Urothelium cell line (cell line): ENCODE measurements at regions not wholly inside any gene's neighbourhood (a gene's known extent, or its start where the extent isn't known, plus 50 kb on each side); places are given as distances from the start of the nearest gene placed in this dataset.

ENCODE experiments used
- DNase-seq: peaks from one replicate; pipeline ENCODE4 v3.0.0; 2011; ENCODE audit warnings: low spot score, mixed read lengths
- FAIRE-seq: peaks from 2 replicates; lab custom pipeline; 2011; peaks lifted over from hg19 to GRCh38; lab: Jason Lieb, UNC

DNA sequence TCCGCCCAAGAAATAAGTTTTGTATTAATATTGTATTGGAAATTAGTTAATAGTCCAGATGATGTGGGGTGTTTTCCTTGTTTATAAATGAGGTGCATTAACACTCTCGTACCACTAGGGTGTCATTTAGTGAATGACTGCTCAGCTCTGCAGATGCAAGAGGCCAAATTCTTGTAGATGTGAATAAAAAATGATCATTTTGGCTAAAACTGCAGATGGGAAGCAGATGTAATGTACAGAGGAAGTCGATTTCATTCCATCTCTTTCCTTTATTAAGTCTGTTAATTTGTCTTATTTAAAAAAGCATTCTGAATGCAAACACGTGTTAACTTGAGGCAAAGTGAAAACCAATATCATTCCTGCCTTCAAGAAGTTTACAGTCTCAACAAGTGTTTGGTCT lies 108.1 kb downstream of the DHX15 start:
- DNase-seq, result peak; percentile 9
- no peak for FAIRE-seq

DNA sequence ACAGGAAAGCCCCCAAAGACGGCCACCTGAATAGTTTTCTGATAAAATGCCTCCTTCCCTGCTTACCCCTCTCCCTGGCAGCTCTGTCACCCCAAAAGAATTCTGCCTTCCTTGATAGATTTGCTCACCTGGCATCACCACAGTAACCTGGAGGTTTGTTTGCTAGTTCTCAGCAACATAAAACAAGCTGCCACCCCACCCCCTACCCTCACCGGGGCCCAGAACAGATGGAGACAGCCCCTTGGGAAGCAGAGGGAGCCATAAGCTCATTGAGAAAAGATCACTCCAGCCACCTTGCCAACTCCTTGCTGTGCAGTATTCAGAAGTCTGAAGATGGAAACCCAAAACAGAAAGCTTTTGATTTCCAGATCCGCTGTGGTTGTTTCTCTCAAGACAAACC lies 108.6 kb downstream of the DHX15 start:
- no peak for DNase-seq
- FAIRE-seq, result no peak

DNA sequence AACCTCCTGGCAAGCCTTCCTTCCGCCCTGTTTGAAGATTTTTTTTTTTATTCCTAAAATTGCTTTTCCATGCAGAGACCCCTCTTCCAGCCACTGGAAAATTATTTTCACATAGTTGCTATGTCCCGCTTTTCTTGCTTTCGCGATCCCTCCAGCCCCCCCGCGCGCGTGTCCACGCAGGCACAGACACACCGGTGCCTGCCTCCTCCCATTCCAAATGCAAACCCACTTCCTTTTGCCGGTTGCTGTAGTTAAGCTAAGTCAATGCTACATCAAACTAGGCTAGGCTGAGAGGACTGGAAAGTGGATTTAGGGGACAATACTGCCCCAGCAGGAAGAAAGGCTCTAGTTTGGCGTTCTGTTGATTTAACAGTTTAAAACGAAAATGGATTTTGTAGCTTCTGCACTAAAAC lies 111.0 kb downstream of the DHX15 start:
- peak; percentile 33 for DNase-seq
- no peak for FAIRE-seq

DNA sequence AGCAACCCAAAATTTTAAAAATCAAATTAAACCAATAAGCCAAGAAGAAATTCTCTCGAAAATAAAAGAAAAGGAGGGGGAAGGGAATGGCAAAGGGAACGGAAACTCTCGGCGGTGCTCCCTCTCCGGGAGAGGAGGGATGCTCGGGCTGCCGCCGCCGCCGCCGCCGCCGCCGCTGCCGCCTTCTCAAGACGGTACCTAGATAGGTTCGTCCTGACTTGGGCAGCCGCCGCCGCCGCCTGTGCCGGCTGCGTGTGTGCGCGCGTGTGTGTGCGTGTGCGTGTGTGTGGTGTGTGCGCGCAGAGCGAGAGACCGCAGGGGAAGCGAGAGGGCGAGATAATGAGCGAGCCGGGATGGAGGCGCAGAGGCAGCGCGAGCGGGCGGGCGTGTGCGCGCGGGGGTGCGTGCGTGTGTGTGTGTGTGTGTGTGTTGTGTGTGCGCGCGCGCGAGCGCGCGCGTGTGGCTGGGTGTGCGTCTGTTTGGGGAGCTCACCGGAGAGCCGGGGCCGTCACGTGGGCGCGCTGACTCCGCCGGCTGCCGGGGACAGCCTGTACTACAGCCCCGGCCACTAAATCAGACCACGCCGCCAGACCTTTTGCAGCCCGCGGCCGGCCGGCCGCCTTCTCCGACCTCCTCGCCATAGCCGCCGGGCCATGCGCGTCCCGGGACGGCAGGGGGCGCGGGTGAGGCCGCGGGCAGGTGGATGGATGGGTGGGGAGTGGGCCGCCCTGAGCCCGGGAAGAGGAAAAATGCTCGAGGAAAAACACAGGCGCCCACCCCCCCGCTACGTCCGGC lies 111.6 kb downstream of the DHX15 start:
- FAIRE-seq (peak; percentile 80), DNase-seq (peak; percentile 75)

DNA sequence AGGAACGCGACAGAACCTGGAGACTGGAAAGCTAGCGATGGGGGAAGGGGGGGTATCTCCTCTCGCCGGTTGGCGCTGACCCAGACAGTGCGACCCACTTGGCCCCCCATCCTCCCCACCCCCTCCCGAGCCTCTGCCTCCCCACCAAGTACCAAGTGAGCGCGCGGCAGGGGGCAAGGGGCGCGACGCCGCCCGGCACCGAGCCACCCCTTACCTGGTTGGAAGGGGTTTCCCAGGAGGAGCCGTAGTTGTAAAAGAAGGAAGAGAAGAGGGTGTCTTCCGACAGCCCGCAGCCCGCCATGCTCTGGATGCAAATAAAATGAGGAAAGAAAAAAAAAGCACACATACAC lies 112.2 kb downstream of the DHX15 start:
- DNase-seq (no peak), FAIRE-seq (no peak)

DNA sequence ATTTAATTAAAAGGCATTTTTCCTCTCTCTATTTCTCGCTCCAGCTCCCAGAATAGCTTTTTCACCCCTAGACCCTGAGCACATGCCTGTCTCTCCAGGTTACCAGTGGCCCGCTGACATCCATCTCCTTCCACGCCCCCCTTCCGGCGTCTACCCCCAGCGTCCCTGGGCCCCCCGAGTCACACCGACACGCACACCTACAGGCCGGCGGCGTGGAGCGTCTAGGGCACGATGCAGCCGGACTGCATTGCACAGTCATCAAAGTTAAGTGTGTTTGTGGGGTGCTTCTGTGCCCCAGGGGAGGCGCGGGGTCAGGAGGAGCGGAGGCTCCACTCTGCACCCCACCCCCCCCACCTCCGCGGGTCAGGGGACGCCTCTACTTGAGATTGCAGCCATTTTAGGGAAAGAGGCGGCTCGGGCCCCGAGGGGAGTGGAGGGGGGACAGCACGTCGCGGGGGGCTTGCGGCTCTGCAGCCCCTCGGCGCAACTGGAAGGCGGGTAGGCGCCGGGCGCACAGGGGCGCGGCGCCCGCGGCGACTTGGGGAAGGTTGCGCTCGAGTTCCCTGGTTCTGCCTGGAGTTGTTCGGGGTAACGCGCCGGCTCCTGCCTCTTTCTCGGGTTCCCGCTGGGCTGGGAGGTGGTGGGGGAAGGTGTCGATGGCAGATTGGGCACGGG lies 112.7 kb downstream of the DHX15 start:
- DNase-seq, result peak; percentile 7
- no peak for FAIRE-seq

DNA sequence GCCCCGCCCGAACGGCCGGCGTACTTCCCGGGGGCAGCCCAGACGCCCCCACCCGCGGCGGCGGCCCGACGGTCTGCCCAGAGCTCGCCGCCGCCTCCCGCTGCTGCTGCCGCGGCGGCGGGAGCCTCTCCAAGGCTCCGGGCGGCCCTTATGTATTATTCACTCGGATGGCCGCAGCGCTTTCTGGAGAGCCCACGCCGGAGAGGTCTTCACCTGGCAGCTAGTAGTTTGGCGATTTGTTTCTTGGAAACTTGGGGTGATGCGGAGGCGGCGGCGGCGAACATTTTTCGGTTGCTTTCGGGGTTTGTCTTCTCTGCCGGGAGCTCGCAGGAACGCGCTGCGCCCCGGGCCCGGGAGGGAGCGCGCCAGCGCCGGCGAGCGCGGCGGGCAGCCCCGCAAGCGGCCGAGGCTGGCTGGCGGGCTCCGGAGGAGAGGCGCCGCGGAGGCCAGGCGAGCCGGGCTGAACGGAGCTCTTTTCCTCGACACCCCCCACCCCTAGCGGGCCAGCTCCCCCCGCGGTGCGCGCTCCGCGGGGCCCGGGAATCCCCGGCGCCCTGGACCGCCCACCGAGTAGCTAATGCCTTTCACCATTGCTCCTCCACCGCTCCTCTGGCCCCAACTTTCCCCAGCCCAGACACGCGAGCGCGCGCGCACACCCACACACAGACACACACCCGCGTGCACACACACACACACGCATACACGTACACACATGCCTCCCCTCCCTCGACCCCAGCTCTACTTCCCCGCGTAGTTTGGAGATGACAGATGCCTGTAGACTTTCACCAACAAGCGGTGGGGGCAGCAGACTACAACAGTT lies 113.5 kb downstream of the DHX15 start:
- no peak for FAIRE-seq
- DNase-seq, result peak; percentile 19

DNA sequence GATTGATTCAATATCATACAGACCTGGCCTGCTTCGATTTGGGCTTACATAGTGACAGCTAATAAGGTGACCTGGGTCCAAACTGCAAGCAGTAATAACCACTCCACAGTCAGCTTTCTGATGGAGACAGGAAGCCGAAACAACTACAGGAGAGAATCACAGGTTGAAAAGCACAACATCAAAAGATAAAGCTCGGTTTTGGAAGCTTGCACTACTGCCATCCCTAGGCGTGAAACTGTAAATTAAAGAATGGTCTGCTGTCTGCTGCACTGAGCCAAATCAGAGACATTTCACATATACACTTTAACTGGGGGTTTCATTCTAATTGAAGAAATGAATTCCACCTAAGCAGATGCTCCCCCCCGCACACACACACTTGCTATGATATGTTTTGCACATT lies 116.3 kb downstream of the DHX15 start:
- DNase-seq (no peak), FAIRE-seq (no peak)

DNA sequence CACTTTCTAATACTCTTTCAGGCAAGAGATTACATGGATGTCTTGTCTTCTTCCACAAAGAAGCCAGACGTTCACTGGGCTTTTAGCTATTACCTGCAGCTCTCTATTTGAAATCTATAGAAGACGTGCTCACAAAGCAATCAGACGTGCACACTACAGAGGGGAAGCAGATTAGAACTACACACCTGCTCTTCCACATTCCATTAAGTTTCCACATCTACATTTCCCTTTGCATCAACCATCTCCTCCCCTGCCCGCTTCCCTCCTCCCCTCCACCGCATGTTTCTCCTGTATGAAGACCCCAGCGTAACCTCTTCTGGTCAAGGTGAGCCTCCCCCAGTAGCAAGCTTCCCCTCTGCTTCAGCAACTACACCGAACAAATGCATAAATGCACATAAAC lies 119.8 kb downstream of the DHX15 start:
- FAIRE-seq (no peak), DNase-seq (no peak)

DNA sequence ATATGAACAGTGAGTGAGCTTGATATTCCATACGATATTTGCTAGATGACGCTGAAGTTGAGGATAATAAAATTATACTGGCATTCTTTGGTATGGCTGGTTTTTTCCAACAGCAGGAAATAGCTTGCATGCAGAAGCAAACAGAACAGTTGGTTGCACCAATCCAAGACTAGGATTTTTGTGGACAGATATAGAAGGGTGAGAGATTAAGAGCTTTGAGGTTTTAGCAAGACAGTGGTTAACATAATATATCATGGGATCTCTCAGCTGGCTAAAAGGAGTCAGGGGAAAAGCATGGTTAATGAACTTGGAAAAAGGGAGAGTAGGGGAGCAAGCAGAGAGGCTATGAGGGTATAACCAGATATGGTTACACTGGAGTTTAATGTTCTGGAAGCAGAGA lies 127.9 kb downstream of the DHX15 start:
- DNase-seq (no peak), FAIRE-seq (no peak)

DNA sequence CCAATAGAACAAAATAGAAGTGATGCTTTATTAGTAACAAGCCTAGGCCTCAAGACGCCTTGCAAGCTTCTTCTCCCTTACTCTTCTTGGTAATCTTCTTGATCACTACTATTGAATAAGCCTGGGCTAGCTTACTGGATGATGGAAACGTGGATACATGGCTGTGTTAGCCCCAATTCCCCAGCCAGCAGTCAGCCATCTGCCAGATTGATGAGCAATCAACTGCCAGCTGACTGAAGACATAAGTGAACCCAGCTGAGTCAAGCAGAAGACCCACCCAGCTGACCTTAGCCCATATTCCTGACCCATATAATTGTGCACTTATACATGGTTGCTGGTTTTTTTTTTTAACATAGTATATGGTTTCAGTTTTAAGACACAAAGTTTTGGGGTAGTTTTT lies 130.4 kb downstream of the DHX15 start:
- DNase-seq (no peak), FAIRE-seq (no peak)

DNA sequence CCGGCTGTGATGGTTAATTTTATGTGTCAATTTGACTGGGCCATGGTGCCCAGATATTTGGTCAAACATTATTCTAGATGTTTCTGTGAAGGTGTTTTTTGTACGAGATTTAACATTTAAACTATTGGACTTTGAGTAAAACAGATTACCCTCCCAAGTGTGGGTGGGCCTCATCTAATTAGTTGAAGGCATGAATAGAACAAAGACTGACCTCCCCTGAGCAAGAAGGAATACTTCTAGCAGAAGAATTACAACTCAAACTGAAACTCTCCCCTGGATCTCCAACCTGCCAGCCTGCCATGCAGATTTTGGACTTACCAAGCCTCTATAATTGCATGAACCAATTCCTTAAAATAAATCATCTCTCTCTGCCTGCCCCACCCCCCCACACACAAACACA lies 132.5 kb downstream of the DHX15 start:
- FAIRE-seq (no peak), DNase-seq (no peak)

DNA sequence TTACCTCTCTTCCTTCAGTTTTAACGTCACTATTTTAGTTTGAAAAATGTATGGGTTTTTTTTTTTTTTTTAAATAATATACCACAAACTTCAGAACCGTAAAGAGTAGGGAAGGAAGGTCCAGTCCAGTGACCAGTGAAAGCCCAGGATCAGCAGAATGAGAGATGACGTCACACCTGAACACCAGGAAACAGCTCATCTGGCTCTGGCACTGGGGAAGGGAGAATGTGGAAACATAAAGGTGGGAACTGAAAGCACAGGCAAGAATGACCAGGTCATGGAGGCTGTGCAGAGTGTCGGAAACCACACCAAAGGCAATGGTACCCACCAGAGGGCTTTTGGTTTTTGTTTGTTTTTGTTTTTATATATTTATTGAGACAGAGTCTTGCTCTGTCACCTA lies 141.2 kb downstream of the DHX15 start:
- DNase-seq (no peak), FAIRE-seq (no peak)

DNA sequence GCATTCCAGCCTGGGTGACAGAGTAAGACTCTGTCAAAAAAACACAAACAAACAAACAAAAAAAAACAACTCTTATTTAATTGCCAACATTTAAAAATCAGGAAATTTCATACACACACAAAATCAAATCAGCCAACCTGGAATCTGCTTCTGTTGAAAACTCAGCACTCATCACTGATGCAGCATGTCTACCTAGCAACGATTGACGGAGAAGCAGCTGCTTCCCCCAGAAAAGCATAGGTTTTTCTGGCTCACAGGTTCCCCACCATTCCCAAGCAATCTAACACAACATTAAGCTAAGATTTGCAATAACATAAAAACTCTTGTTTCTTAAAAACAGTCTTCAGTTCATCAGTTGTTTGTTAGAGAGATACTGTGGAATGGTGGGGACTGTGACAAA lies 143.6 kb downstream of the DHX15 start:
- FAIRE-seq, result no peak

DNA sequence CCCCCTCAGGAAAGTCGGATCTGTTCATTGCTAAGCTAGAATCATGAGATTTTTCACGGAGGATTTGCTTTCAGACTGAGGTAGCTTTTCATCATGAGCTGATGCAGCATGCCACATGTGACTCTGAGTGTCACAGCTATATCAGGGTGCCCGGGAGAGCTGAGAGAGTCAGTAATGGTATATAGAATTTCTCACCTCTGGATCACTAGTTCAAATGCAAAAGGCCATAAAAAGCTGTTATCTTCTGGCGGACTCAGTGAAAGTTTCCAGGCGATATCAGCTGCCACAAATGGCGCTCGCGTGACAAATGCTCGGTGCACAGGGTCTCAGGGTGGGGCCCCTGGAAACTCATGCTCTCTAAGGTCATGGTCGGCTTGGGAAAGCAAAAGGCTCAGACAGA lies 150.1 kb downstream of the DHX15 start:
- DNase-seq, result no peak
- FAIRE-seq, result no peak

More for the DNA sequence above, 143.6 kb downstream of the DHX15 start:
- DNase-seq, result no peak

DNA sequence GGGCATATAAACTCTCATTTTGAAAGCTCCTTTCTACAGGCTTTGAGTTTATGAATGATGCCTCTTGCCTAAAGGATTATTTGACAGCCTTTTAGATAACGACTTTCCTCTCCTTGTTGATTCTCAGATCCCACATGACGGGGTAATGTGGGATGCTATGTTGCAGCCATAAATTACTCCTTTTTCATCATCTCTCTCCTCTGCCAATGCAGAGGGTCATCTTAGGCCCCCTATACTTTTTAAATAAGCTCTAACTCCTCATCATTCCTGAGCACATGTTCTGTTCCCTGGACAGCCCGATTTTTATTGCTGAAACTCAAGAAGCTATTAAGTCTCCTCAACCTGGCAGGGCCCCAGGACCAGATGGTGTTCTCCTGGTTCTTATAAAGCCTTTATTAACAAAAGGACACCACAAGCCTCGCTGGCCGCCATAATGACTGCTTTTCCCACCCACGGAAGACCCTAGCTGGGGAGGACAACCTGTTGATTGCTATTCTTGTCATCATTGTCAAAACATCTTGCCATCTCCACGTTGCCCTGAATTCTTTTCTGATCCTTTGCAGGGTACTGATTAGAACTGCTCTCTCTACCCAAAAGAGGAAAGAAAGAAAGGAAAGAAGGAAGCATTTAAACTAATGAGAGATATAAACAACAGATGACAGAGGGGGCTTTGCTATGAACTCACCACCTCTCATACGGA lies 150.7 kb downstream of the DHX15 start:
- DNase-seq (no peak), FAIRE-seq (no peak)

DNA sequence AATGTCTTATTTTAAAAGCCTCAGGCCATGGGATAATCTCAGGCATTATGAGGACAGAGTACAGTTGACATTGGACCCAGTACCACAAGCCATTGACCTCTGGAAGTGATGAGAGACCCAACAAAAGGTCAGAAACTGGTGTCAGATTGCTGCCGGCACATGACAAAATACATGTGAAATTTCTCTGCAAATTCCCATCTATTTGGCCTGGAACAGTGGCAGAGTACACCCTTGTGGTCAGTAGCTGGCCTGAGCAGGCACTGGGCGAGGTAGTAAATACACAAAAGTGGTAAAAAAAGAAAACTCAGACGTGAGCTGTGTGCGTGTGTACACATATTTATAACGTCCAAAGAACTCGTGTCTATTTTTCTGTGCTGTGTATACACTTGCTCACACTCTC lies 155.5 kb downstream of the DHX15 start:
- FAIRE-seq (no peak), DNase-seq (no peak)

DNA sequence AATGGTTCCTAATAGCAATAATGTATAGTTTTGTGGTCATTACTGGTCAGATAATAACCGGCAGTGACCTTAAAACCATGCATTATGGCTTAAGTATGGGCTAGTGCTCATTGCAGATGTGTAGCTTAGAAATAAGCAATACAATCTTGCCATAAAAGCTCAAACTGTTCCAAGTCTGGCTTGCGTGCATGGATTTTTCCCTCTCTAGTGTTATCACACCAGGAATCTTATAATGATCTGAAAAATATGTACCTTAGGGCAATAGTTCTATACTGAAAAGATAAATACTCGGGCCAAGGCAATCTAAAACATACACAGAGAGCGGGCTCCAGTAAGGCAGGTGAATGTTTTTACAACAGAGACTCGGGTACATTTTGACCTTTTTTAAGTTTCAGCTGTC lies 157.8 kb downstream of the DHX15 start:
- no peak for DNase-seq
- no peak for FAIRE-seq

DNA sequence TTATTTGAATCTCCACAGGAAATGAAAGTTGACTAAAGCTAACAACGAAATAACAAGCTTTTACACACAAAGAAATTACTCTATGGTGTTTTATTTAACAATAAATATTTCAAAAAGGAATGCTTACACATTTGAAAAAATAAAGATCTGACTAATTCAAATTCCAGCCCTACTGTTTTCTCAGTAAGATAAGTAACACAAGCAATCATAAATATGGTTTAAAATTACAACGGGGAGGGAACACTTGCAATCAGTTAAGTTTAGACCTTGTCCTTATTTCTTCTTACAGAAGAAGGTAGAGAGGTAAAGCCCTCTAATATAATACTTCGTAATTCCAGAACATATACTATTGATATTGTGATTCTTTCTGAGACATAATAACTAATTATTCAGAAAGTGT lies 158.5 kb downstream of the DHX15 start:
- no peak for FAIRE-seq

DNA sequence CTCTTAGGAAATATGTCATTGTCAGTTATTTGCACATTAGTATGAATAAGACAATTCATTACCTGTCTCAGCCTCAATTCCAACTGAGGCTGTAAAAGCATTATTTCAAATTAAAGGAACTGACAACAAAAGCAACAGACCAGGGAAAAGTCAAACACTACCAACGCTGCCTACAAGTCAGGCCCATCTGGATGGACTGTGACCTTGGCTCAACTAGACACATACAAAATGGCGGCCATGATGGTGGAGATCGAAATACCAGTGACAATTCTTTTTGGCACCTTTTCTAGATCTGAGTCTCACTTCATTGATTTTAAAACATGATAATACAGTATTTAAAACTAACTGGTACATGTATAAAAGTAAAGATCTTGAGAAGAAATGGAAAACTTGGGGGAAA lies 160.7 kb downstream of the DHX15 start:
- no peak for FAIRE-seq

More for the DNA sequence above, 158.5 kb downstream of the DHX15 start:
- no peak for DNase-seq

DNA sequence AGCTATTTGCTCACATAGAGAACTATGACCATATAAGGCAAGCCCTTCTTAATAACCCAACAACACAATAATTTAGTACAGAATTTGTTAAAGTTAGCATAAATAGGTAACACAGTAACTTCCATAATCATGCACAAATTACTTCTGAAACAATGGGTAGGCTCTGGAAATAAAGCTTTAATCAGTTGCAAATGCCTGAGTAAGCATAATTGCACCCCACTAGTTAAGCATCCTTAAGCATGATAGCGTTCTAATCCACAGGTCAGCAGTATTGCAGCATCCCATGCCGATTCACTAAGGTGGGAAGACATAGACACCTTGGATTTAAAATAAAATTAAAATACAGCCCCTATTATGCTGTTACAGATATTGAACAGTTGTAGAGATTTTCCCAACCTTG lies 161.7 kb downstream of the DHX15 start:
- DNase-seq, result no peak
- FAIRE-seq, result no peak

More for the DNA sequence above, 160.7 kb downstream of the DHX15 start:
- DNase-seq, result no peak
